DOHH2 (cell line): ENCODE measurements at regions not wholly inside any gene's neighbourhood (a gene's known extent, or its start where the extent isn't known, plus 50 kb on each side); places are given as distances from the start of the nearest gene placed in this dataset.

Experiments
- H3F3A ChIP-seq: fragments of 200-600 bp; sonication (generic), shearing (Covaris generic); 2 replicates; pipeline ENCODE4 v1.6.0; 2016; ENCODE audit warnings: antibody characterized with exemption, mild to moderate bottlenecking; ENCODE audit not compliant: control insufficient read depth, insufficient read depth
- H3K27ac ChIP-seq: fragments of 200-600 bp; sonication (generic); 2 replicates; pipeline ENCODE4 v1.5.1; 2014; ENCODE audit warnings: low read depth, mild to moderate bottlenecking, low read length, moderate library complexity
- H3K27me3 ChIP-seq: fragments of 200-600 bp; sonication (generic); 2 replicates; pipeline ENCODE4 v1.6.1; 2014; ENCODE audit warnings: mild to moderate bottlenecking, low read length, mixed read lengths; ENCODE audit not compliant: control insufficient read depth
- H3K36me3 ChIP-seq: fragments of 200-600 bp; sonication (generic); 2 replicates; pipeline ENCODE4 v1.6.1; 2014; ENCODE audit warnings: mild to moderate bottlenecking, low read length, moderate library complexity, mixed read lengths; ENCODE audit not compliant: control insufficient read depth
- H3K4me1 ChIP-seq: fragments of 200-600 bp; sonication (generic); 2 replicates; pipeline ENCODE4 v1.6.1; 2014; ENCODE audit warnings: mild to moderate bottlenecking, low read length, mixed read lengths; ENCODE audit not compliant: control insufficient read depth
- H3K4me2 ChIP-seq: fragments of 200-600 bp; sonication (generic); 2 replicates; pipeline ENCODE4 v1.6.0; 2014; ENCODE audit warnings: mild to moderate bottlenecking, low read length, moderate library complexity
- H3K4me3 ChIP-seq: fragments of 200-600 bp; sonication (generic); 2 replicates; pipeline ENCODE4 v1.5.1; 2014; ENCODE audit warnings: mild to moderate bottlenecking, low read length, mixed read lengths
- H3K79me2 ChIP-seq: fragments of 200-600 bp; sonication (generic); 2 replicates; pipeline ENCODE4 v1.6.1; 2014; ENCODE audit warnings: mild to moderate bottlenecking, low read length, mixed read lengths; ENCODE audit not compliant: control insufficient read depth
- H3K9me2 ChIP-seq: fragments of 200-600 bp; sonication (generic); replicated peaks from 2 replicates; pipeline ENCODE4 v1.6.1; 2014; ENCODE audit warnings: mild to moderate bottlenecking, low read length, mixed read lengths; ENCODE audit not compliant: control insufficient read depth
- H3K9me3 ChIP-seq: fragments of 200-600 bp; sonication (generic); 2 replicates; pipeline ENCODE4 v1.6.1; 2014; ENCODE audit warnings: antibody characterized with exemption, low read length, mixed read lengths; ENCODE audit not compliant: control insufficient read depth, insufficient read depth
- H4K20me1 ChIP-seq: fragments of 200-600 bp; sonication (generic); 2 replicates; pipeline ENCODE4 v1.6.0; 2014; ENCODE audit warnings: low read depth, mild to moderate bottlenecking, antibody characterized with exemption, low read length, moderate library complexity; ENCODE audit not compliant: control insufficient read depth, insufficient read depth
- EZH2phosphoT487 ChIP-seq: fragments of 200-600 bp; sonication (generic); IDR thresholded peaks from 2 replicates; pipeline ENCODE4 v1.6.1; 2017; ENCODE audit warnings: borderline replicate concordance, mild to moderate bottlenecking, antibody characterized with exemption, low read length, moderate library complexity, mixed read lengths
- TF ChIP-seq, protein P1 (sequence below): fragments of 200-600 bp; sonication (generic); IDR thresholded peaks from one replicate; pipeline ENCODE4 v1.5.1; 2014; ENCODE audit warnings: antibody characterized with exemption, mild to moderate bottlenecking, low read depth, low read length; ENCODE audit not compliant: poor library complexity, severe bottlenecking

DNA sequence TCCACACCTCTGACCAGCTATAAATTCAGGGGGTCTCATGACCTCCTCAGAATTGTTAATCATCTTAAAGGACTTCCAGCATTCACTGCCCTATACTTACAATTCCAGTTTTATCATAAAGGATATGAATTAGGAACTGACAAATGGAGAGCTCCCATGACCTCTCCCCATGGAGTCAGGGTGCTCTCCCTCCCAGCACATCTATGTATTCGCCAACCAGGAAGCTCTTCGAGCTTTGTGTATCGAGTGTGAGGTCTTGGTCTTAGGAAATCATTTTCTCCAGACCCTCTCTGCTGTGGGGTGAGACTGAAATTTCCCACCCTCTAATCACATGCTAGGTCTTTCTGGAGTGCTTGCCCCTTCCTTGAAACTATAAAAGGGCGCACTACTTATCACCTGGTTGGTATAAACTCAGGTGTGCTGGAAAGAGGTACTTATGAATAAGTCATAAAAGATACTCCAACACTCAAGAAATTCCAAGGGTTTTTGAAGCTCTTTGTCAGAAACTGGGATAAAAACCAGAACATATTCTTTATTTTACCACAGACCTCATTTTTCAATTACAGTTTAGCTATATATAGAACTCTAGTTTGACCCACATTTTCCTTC lies 238.4 kb upstream of the OPRM1 start:
- H4K20me1 ChIP-seq, result no peaks in the 10 kb centered on the region
- H3K79me2 ChIP-seq, result no peaks in the 10 kb centered on the region
- no peaks in the 10 kb centered on the region for H3K36me3 ChIP-seq
- TF ChIP-seq EZH2phosphoT487, result no peak
- TF ChIP-seq, protein P1, sequence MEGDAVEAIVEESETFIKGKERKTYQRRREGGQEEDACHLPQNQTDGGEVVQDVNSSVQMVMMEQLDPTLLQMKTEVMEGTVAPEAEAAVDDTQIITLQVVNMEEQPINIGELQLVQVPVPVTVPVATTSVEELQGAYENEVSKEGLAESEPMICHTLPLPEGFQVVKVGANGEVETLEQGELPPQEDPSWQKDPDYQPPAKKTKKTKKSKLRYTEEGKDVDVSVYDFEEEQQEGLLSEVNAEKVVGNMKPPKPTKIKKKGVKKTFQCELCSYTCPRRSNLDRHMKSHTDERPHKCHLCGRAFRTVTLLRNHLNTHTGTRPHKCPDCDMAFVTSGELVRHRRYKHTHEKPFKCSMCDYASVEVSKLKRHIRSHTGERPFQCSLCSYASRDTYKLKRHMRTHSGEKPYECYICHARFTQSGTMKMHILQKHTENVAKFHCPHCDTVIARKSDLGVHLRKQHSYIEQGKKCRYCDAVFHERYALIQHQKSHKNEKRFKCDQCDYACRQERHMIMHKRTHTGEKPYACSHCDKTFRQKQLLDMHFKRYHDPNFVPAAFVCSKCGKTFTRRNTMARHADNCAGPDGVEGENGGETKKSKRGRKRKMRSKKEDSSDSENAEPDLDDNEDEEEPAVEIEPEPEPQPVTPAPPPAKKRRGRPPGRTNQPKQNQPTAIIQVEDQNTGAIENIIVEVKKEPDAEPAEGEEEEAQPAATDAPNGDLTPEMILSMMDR, result no peak
- H3K27me3 ChIP-seq, result no peaks in the 10 kb centered on the region
- no peaks in the 10 kb centered on the region for H3F3A ChIP-seq
- H3K4me2 ChIP-seq, result no peak overlapping the region
- no peaks in the 10 kb centered on the region for H3K9me3 ChIP-seq
- no peaks in the 10 kb centered on the region for H3K4me1 ChIP-seq
- no peak overlapping the region for H3K27ac ChIP-seq
- H3K9me2 ChIP-seq, result no peaks in the 10 kb centered on the region
- H3K4me3 ChIP-seq, result no peak overlapping the region

DNA sequence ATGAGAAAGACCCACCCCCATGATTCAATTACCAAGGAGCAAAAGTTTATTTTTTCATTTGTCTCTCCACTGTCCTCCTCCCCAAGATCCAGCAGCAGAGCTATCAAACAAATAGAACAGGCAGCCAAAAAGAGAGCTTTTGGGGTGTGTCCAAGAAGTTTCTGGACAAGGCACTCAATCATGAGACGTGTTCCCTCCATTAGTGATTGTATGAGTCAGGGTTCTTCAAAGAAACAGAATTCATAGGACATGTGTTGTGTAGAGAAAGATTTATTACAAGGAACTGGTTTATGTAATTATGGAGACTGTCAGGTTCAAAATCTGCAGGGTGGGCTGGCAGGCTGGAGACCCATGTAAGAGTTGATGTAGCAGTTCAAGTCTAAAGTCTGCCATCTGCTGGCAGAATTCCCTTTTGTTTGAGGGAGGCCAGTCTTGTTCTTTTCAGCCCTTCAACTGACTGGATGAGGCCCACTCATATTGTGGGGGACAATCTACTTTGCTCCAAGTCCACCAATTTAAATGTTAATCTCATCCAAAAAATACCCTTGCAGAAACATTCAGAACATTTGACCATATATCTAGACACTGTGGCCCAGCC lies 248.1 kb upstream of the OPRM1 start:
- Histone ChIP-seq H3K79me2 (no peaks in the 10 kb centered on the region), H3K27me3 (no peaks in the 10 kb centered on the region), H3K27ac (no peak overlapping the region), H3K36me3 (no peaks in the 10 kb centered on the region), H3K9me2 (no peaks in the 10 kb centered on the region), H4K20me1 (no peaks in the 10 kb centered on the region), H3F3A (no peaks in the 10 kb centered on the region), H3K4me2 (no peak overlapping the region), H3K4me3 (no peak overlapping the region), H3K9me3 (no peaks in the 10 kb centered on the region), H3K4me1 (no peaks in the 10 kb centered on the region)
- TF ChIP-seq EZH2phosphoT487, result no peak
- TF ChIP-seq, protein P1, result peak; percentile 35

DNA sequence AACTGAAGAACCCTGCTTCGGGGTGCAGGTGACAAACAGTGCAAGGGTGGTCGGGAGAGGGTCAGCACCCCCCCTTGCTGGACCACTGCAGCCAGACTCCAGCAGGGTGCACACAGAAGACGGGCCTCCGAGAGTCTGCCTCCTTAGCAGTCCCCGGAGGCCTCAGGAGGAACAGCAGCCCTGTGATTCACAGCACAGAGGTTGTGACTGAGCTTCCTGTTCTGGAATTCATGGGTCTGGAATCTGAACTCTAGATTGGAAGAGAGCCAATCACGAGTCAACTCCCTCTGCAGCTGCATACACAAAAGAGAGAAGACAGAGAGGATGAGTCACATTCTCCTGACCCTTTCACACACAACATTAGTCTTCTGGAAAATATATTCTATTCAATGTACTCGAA lies 249.0 kb upstream of the OPRM1 start:
- no peak overlapping the region for H3K4me3 ChIP-seq
- no peaks in the 10 kb centered on the region for H4K20me1 ChIP-seq
- no peak overlapping the region for H3K27ac ChIP-seq
- no peaks in the 10 kb centered on the region for H3K79me2 ChIP-seq
- no peaks in the 10 kb centered on the region for H3K9me3 ChIP-seq
- no peaks in the 10 kb centered on the region for H3K36me3 ChIP-seq
- no peaks in the 10 kb centered on the region for H3F3A ChIP-seq
- H3K27me3 ChIP-seq, result no peaks in the 10 kb centered on the region
- H3K4me1 ChIP-seq, result no peaks in the 10 kb centered on the region
- H3K4me2 ChIP-seq, result no peak overlapping the region
- TF ChIP-seq, protein P1, result no peak
- TF ChIP-seq EZH2phosphoT487, result no peak
- H3K9me2 ChIP-seq, result no peaks in the 10 kb centered on the region

DNA sequence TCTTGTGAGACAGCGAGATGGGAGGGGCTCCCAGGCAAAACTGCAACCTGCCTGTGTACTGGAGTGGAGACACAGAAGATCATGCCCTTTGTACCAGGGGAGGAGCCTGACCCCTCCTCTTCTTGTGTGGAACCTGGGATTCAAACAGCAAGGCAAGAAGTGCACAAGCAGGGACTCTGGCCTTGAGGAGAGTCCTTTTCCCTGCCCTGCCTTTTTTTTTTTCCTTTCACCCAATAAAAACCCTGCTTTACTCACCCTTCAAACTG lies 251.8 kb upstream of the OPRM1 start:
- no peak for TF ChIP-seq EZH2phosphoT487
- TF ChIP-seq, protein P1, result no peak
- no peaks in the 10 kb centered on the region for H3F3A ChIP-seq
- no peak overlapping the region for H3K4me2 ChIP-seq
- no peaks in the 10 kb centered on the region for H3K36me3 ChIP-seq
- no peaks in the 10 kb centered on the region for H4K20me1 ChIP-seq
- no peaks in the 10 kb centered on the region for H3K4me1 ChIP-seq
- H3K79me2 ChIP-seq, result no peaks in the 10 kb centered on the region
- H3K4me3 ChIP-seq, result no peak overlapping the region
- H3K27me3 ChIP-seq, result no peaks in the 10 kb centered on the region
- no peaks in the 10 kb centered on the region for H3K9me3 ChIP-seq
- no peak overlapping the region for H3K27ac ChIP-seq
- no peaks in the 10 kb centered on the region for H3K9me2 ChIP-seq
